HG03196 (cell line): ENCODE measurements at regions not wholly inside any gene's neighbourhood (a gene's known extent, or its start where the extent isn't known, plus 50 kb on each side); places are given as distances from the start of the nearest gene placed in this dataset.
"Not testable (repeated sequence)": the region's sequence is repeated elsewhere in the genome, so short reads cannot be mapped to it uniquely, and the experiment has no call there.

Experiments used
- ATAC-seq: cut with Tn5 transposase; IDR thresholded peaks from one replicate; pipeline ENCODE4 v1.9.1; 2021; ENCODE audit not compliant: unreplicated experiment

DNA sequence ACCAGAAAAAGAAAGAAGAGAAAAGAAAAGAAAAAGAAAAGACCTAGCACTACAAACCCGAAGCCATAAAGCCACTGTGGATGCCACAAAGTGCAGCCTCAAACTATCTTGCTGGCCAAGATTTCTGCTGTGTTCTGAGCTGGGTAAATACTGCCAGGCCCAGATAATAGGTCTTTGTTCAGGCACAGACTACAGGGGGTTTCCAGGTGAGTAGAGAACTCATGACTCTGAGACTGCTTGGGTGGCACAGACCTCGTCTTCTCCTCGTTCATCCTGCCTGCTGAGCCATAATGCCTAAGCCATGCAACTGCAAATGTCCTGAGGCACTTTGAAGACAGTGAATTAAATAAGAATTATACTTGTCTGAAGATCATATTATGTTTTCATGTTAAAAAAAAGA lies 651.8 kb downstream of the LMO4 start:
- no peak for ATAC-seq

DNA sequence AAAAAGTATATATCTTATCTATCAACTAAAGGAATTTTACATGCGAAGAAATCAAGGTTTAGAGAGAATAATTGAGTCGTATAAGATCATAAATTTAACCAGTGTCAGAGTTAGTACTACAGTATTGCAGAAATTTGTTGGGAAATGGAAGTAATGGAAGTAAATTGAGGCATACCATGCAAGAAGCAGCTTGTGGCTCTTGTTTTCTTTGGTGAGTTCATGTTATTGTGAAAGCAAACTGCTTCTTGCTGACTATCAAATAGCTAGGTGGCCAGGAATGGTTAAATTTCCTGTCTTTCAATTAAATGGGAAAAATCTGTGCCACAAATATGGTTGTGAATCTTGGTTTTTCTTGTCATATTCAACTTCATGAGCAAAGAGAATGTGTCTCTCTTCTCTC lies 652.7 kb downstream of the LMO4 start:
- no peak for ATAC-seq

DNA sequence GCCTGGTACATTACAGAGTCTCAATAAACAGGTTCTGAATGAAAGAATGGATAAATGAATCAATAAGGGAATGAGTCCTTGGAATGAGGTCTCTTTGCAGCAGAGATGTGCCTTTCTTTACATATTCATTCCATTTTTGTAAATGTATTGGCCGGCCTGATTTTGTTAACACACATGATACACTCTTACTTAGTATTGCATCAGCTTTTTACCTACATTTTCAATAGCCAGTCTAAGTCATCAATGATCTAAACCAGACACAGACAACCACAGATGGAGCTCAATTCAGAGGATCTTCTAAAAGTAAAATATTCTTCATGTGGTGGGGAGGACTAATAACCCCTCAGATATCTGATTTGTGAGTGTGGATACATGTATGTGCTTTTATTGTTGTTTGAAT lies 653.1 kb downstream of the LMO4 start:
- ATAC-seq: no peak

DNA sequence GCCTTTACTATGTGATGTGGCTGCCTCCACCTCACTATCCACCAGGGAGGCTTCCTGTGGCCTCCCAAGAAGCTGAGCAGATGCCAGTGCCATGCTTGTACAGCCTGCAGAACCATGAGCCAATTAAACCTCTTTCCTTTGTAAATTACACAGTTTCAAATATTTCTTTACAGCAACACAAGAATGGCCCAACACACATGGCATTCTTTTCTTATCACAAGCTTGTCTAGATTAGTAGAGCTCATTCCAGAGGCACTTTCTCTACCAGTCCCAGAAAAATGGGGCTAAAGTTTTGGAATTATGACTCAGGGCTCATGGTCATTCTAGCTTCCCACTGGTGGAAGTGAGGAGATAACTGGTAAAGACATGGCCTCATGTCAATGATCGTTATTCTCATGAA lies 655.2 kb downstream of the LMO4 start:
- no peak for ATAC-seq

DNA sequence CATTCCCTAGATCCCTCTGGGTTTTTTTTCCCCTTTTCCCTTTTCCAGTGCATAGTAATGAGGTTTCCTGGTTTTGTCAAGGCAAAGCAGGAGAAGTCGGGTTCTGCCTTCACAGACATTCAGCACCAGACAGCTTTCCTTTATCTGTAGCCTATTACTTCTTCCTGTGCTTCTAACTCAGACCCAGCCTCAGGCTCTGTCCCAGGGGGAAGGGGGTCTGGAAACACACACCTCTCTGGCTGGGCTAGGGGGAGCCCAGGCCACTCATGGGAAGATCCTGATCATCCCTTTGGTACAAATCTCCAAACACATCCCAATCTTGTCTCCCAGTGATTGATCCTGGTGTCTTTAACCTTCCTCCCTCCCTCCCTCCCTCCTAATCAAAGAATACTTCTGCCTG lies 656.4 kb downstream of the LMO4 start:
- no peak for ATAC-seq

DNA sequence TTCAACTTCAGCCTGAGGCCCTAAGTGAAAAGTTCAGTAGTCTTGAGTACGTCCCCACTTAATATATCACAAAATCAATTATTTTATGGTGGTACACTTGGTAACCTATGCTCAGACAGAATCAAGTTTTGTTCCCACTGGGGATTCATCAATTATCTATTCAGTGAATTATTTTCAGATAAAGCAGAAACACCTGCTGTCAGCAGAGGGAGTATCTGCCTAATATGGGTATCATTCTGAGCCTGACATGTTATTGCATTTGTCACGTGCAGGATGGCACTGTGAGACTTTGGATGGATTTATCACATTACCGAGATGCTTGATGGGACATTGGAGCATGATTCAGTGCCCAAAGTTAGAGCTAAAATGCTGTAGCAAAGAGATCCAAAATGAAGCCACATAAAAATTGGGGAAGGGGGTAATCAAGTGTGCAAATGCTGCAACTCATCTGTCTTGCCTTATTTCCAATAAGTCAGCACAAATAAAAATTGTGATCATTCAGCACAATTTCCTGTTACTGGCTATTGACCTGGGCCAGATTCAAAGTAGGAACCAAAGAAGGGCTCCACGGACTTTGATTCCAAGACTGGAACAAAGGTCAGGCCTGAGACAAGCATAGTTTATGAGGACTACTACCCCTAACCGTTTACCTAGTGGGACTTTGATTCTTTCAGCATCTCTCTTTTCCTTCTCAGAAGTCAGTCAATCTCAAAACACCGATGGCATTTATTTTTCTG lies 657.6 kb downstream of the LMO4 start:
- no peak for ATAC-seq

DNA sequence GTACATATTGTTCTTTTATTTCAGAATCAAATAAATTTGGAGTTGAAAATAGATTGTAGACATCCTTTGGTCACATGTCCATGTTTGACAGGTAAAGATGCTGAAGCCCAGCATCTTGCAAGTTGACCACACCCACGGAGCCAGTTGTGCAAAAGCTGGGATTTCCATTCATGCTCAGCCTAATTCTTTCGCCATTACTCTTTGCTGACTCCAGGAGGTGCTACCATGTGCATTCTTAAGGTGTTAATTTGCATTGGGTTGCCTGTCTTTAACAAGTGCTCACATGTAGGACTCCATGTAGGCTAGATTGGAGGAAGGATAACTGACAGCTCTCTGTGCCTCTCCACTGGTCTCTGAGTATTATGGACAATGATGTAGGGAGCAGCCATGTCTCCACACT lies 660.7 kb downstream of the LMO4 start:
- no peak for ATAC-seq

DNA sequence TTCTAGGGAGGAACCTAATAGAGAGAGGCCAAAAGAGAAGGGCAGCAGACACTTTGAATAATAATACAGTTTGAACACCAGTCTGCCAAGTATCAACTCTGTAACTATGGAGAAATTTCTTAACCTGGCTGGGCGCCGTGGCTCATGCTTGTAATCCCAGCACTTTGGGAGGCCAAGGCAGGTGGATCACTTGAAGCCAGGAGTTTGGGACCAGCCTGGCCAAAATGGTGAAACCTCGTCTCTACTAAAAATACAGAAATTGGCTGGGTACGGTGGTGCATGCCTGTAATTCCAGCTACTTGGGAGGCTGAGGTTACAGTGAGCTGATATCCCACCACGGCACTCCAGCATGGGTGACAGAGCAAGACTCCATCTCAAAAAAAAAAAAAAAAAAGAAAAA lies 663.9 kb downstream of the LMO4 start:
- not testable (repeated sequence) for ATAC-seq

DNA sequence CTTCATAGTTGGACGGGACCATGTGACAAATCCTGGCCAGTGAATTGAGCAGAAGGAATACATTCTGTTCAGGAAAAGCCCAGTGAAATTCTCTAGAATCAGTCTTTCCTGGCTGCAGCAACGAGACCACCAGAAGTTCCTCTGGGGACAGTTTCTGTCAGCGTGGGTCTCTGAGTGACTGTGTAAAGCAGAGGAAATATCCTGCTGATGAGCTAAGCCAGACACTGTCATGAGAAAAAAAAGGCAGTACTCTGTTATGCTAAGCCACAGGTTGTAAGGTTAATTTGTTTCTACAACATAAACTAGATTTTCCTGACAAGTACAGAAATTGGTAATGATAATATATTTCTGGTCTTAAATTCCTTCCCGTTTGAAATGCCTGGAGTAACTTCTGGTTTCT lies 664.4 kb downstream of the LMO4 start:
- no peak for ATAC-seq

DNA sequence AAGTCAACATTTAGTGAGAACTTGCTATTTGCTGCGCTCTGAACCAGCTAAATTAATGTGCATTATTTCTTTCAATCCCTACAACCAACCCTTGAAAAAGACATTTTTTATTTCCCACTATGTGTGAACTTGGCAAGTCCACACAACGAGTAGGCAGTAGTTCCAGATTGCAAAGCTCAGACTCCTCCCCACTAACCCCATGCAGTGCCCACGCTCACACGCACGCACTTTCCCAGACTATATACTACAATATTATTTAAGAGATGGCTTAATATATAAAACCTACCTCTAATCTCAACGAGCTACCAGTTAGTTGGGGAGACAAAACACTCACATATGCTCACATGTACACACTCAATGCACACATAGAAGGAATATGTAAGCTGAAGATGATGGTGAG lies 671.2 kb downstream of the LMO4 start:
- ATAC-seq: no peak

DNA sequence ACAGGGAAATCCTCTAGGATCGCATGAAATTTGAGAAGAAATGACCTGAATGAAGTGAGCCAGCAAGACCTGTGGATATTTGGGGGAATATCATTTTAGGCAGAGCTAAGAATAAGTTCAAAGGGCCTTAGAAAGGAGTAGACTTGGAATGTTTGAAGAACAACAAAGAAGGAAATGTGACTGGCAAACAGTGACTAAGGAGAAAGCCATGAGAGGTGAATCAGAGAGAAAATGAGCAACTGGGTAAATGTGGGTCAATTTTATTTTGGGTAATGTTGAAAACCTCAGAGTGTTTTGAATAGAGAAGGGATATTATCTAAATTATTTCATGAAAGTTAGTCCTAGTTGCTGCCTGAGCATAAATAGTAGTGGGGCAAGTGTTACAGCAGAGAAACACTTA lies 672.8 kb downstream of the LMO4 start:
- no peak for ATAC-seq

DNA sequence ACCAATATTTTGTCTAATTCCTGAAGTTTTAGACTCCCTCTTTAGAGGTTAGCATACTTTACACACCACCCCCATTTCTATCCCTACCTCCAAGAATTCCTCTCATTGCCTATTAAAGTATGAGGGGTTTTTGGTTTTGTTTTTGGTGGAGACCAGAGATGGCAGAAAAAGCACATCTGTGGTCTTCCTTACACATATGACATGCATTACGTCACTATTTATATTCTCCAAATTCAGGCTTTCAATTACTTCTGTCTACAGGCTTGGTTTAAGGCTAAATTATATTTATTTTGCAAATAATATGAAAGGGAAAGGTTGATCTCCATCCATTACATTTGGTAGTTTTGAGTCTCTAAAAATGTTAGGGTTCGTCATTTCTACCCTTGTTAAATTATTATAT lies 674.6 kb downstream of the LMO4 start:
- ATAC-seq: no peak

DNA sequence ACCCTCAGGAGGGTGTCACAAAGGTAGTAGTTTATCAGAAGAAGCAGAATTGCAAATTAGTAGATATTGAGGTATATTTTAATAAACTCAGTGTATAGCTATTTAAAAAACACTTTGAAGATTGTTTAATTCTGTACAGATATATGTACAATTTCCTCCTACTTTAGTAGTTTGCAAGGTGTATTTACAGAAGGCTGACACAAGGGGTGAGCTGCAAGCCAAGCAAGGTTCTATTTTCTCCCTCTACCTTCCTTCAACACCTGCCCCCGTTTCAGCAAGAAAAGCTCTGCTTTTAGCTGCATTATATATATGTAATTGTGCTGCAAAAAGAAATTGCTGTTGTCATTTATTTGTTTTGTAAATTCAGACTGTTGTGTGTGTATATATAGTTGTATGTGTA lies 674.2 kb upstream of the PKN2 start:
- ATAC-seq: no peak

DNA sequence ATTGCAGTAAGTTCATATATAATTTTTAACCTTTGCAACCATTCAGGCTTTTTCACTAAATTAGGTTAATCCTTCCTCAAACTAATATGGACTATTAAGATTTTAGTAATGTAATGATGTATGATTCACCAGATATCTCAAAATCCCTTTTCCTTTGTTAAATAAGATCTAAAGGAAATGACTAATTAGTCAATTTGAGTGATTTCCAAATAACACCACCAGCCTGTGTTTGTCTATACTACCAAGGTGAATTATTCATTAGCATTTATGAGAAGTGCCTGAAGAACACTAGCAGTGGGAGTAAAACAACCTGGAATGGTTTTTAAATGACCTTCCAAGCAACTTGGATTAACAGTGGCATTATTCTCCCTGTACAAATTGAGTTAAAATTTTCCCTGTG lies 670.6 kb upstream of the PKN2 start:
- no peak for ATAC-seq

DNA sequence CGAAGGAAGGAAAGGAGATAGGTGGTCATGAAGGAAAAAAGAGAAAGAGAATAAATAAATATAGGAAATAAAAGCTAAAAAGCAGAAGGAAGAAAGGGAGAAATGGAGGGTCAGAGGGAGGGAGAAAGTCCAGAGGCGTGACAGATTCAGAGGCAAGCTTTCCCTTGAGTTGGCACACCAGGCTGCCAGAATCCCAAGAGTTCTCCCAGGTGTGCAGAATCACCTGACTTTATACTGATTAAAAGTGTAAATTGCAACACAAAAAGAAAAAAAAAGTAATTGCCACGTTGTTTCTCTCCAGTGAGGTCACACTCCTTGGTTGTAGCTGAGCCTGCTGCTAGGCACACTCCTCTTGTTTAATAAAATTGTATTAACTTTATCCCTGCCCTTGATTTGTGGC lies 669.9 kb upstream of the PKN2 start:
- no peak for ATAC-seq

DNA sequence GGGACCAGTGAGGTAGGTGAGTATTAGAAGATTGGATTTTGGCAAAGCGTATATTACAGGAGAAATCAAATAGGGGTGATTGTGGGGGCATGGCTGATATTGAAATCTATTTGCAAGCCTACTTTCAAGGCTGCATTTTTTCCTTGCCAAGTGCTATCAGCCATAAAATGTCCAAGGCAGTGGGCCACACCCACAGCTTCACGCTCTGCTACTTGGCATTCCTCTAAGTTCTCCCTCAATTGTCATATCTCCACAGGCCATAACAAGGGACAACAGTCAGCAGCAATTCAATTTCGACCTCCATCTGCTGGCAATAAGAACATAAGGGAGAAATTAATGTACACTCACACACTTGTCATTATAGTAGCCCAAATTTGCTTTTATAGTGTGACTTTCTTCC lies 667.1 kb upstream of the PKN2 start:
- no peak for ATAC-seq

DNA sequence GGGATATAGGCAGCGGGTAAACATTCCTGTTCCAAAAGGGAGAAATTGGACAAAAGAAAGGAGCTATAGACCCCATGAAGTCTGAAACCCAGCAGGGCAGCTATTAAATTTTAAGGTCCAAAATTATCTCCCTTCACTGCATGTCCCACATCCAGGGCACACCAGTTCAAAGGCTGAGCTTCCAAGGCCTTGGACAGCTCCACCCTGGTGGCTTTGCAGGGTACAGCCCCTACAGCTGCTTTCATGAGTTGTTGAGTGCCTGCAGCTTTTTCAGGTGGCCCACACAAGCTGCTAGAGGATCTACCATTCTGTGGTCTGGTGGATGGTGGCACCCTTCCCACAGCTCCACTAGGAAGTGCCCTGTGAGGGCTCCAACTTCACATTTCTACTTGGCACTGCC lies 662.5 kb upstream of the PKN2 start:
- ATAC-seq: no peak

DNA sequence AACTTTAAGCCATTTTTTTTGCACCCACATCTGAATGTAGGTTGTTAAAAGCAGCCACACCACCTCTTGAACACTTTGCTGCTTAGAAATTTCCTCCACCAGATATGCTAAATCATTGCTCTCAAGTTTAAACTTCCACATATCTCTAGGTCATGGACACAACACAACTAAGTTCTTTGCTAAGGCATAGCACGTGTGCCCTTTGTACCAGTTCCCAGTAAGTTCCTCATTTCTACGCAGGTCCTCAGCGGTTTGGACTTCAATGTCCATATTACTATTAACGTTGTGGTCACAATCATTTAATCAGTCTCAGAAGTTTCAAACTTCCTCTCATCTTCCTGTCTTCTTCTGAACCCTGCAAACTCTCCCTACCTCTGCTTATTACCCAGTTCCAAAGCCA lies 661.6 kb upstream of the PKN2 start:
- no peak for ATAC-seq

DNA sequence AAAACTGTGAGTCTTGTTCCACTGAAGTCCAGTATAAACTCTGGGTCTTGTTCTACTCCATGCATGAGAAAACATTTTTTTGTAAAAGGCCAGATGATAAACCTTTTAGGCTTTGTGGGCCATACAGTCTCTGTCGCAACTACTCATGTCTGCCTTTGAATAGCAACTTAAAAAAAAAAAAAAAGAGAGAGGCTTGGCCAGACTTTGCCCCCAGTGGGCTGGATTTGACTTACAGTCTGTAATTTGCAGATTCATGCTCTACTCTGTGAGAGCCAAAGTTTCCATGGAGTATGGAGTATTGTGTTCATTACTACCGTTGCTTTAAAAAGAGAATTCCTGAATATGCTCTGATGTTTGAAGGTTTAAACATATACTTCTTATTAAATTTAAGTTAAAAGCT lies 654.9 kb upstream of the PKN2 start:
- ATAC-seq: no peak

DNA sequence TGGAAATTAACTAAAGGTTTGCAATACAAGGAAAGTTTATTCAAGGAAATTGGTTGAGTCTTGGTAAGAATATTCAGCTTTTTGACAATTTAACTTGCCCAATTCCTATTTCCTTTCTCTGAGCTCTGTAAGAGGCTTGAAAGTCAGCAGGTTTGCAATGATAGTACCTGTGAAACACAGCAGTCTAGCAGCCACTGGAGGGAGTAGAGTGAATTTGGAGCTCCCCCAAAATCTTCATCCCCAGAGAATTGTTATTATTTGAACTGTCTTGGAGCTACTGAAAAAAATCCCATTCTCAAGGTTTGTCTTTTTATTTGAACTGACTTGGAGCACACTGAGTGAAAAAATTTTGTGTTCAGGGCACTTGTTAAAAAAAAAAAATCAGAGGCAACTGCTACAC lies 654.2 kb upstream of the PKN2 start:
- no peak for ATAC-seq

DNA sequence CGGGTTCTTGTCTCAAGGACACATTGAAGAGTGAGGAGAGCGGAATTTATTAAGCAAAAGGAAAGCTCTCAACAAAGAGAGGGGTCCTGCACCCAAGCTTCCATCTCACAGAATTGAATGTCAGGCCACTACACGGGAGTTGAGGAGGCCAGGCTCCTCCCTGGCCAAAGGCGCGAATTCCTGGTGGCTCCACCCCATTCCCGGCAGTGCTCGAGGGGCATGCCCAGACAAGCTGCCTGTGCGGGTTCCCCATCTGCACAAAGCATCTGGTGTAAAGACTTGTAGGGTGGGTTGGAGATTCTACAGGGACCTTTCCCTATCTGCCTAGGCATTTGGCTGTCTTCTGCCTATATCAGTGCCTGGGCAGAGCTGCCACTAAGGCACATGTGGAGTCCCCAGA lies 648.5 kb upstream of the PKN2 start:
- no peak for ATAC-seq

DNA sequence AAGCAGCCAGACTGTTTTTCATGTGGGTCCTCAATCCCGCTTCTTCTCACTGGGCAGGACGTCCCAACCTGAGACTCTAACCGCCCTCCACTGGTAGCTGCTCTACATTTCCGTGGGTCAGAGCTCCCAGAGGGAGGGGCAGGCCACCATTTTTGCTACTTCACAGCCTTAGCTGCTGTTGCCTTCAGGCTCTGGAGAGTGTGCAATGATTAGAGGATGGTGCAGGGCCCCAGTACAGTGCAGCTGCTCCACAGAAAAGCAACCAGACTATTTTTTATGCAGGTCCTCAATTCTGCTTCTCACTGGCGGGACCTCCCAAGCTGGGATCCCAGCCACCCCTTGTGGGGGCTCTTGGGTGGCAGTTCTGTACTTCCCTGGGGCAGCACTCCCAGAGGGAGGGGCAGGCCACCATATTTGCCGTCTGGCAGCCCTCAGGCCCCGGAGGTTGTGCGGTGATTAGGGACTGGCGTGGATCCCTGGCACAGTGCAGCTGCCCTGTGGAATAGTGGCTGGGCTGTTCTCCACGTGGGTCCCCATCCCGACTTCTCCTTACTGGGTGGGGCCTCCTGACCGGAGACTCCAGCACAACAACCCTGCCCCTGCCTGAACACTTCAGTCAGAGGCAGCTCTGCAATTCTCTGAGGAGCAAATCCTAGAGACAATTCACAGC lies 647.6 kb upstream of the PKN2 start:
- ATAC-seq: no peak

DNA sequence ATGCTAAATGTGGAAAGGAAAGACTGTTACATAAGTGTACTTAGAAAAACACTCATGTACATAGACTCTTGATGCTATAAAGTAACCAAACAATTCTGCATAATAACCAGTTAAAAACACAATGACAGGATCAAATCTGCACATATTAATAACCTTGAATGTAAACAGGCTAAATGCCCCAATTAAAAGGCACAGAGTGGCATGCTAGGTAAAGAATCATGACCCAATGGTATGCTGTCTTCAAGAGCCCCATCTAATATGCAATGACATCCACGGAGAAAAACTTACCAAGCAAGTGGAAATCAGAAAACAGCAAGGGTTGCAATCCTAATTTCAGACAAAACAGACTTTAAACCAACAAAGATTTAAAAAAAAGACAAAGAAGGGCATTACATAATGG lies 644.8 kb upstream of the PKN2 start:
- ATAC-seq: no peak
